G401.6 (cell line): ENCODE measurements at regions not wholly inside any gene's neighbourhood (a gene's known extent, or its start where the extent isn't known, plus 50 kb on each side); places are given as distances from the start of the nearest gene placed in this dataset.
"Not testable (repeated sequence)": the region's sequence is repeated elsewhere in the genome, so short reads cannot be mapped to it uniquely, and the experiment has no call there.

Experiments used
- FAIRE-seq: peaks from 2 replicates; lab custom pipeline; 2012; peaks lifted over from hg19 to GRCh38; lab: Jason Lieb, UNC

GRCh38 chr14:105639969-105640931, 113.9 kb downstream of the TMEM121 start:
- FAIRE-seq = not testable (repeated sequence)

DNA sequence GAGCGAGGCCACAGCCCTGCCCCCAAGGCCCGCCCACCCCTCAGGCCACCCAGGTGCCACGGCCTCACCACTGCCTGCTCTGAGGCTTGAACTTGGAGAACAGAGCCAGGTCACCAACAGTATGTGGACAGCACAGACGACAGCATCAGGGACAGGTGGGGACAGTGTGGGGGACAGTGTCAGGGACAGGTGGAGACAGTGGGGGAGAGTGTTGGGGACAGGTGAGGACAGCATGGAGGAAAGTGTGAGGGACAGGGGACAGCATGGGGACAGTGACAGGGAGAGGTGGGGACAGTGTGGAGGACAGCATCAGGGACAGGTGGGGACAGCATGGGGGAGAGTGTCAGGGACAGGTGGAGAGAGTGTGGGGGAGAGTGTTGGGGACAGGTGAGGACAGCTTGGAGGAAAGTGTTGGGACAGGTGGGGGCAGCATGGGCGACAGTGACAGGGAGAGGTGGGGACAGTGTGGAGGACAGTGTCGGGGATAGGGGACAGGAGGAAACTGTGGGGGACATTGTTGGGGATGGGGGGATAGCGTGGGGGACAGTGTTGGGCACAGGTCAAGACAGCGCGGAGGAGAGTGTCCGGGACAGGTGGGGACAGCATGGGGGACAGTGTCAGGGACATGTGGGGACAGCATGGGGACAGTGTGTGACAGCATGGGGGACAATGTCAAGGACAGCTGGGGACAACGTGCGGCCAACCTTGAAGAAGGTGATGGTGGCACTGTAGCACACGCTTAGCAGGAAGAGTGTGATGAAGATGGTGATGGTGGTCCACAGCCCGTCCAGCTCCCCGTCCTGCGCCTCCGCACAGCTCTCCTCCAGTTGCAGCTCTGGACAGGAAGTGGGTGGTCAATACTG, 114.9 kb downstream of the TMEM121 start:
- FAIRE-seq = no peak

- not testable (repeated sequence) for FAIRE-seq
Observed at GRCh38 chr14:105641951-105642350, 115.6 kb downstream of the TMEM121 start.

DNA sequence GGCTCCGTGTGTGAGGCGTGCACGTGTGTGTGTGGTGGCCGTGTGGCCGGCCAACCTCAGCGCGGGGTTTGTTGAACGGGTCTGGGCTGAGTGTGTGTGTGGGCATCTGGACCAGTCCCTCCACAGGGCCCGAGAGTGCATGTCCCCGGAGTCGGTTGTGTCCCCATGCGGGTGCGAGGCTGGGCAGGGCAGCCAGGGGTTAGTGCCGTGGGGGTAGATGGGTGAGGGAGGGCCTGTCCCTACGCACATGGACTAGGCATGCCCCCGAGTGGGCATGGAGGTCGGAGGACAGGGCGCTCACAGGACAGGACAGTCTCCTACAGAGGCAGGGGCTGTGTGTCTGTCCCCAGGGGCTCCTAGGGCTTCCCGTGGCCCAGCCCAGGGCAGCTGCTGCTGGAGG, 116.1 kb downstream of the TMEM121 start:
- FAIRE-seq = not testable (repeated sequence)

DNA sequence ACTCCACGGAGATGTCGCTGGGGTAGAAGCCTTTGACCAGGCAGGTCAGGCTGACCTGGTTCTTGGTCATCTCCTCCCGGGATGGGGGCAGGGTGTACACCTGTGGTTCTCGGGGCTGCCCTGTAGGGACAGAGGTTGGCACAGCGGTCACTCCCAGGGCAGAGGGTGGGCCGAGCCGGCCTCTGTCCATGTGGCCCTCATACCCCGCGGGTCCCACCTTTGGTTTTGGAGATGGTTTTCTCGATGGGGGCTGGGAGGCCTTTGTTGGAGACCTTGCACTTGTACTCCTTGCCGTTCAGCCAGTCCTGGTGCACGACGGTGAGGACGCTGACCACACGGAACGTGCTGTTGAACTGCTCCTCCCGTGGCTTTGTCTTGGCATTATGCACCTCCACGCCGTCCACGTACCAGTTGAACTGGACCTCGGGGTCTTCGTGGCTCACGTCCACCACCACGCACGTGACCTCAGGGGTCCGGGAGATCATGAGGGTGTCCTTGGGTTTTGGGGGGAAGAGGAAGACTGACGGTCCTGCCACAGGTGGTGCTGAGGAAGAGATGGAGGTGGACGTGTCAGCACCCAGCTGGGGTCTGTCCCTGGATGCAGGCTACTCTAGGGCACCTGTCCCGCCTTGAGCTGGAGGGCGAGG, 117.1 kb downstream of the TMEM121 start:
- FAIRE-seq = not testable (repeated sequence)

- FAIRE-seq = not testable (repeated sequence)
Observed at GRCh38 chr14:105644053-105644435, 117.7 kb downstream of the TMEM121 start.

- FAIRE-seq = not testable (repeated sequence)
Observed at GRCh38 chr14:105644457-105644856, 118.1 kb downstream of the TMEM121 start.

- not testable (repeated sequence) for FAIRE-seq
Observed at GRCh38 chr14:105644891-105645290, 118.5 kb downstream of the TMEM121 start.

DNA sequence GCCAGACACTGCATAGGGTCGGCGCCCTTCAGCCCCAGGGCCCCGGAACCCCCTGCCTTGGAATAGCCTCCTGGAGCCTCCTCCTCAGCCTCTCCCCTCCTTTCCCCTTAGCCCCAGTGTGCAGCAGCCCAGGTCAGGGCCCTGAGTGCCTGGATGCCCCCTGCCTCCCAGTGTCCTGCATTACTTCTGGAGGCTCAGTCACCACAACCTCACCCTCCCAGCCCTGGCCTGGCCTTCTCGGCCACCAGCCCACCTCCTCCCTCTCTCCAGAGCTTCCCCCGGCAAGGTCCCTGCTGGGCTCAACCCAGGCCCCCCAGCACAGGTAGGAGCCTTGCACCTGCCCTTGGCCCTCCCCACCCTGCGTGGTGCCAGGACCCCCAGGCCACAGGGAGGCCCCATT, 119.0 kb downstream of the TMEM121 start:
- FAIRE-seq = not testable (repeated sequence)

DNA sequence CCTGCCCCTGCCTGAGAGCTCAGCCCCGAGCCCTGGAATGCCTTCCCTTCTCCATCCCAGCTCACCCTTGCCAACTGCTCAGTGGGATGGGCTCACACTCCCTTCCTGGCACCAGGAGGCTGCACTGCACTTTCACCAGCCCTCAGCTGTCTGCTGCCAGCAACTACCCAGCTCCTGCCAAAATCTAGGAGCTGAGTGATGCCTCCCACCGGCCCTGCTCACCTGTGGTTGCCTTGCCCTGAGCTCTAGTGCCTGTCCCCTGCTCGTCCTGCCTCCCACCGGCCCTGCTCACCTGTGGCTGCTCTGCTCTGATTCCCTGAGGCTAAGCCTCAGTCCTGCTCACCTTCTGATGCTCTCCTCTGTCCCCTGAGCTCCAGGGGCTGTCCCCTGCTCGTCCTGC, 119.8 kb downstream of the TMEM121 start:
- no peak for FAIRE-seq

DNA sequence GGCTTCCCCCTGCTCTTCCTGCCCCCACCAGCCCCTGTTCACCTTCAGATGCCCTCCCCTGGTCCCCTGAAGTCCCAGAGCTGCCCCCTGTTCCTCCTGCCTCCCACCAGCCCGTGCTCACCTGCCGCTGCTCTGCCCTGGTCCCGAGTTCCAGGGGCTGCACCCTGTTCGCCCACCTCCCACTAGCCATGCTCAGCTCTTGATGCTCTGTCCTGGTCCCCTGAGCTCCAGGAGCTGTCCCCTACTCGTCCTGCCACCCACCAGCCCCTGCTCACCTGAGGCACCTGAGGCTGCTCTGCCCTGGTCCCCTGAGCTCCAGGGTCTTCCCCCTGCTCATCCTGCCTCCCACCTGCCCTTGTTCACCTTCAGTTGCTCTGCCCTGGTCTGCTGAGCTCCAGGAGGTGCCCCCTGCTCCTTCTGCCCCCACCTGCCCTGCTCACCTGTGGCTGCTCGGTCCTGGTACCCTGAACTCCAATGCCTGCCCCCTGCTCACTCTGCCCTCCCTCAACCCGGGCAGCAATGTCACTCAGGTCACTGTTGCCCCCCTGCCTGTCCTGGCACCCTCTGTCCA, 120.4 kb downstream of the TMEM121 start:
- not testable (repeated sequence) for FAIRE-seq

DNA sequence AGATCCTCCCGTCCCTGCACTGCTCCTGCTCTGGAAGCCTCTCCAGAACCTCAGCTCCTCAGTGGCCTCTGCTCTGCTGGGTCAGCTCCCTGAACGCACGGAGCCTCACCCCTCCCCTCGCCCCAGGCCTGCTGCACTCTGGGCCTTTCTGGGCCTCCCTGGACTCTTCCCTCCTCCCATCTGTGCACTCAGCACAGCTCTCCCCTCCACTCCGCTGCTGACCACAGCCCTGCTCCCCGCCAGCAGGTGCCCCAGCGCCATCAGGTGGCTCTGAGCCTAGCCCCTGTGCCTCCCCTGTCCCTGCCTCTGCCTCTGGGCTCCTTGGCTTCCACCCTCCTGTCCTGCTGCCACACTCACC, 121.0 kb downstream of the TMEM121 start:
- FAIRE-seq = not testable (repeated sequence)

- FAIRE-seq = no peak
Observed at GRCh38 chr14:105647784-105648608, 121.6 kb downstream of the TMEM121 start.

DNA sequence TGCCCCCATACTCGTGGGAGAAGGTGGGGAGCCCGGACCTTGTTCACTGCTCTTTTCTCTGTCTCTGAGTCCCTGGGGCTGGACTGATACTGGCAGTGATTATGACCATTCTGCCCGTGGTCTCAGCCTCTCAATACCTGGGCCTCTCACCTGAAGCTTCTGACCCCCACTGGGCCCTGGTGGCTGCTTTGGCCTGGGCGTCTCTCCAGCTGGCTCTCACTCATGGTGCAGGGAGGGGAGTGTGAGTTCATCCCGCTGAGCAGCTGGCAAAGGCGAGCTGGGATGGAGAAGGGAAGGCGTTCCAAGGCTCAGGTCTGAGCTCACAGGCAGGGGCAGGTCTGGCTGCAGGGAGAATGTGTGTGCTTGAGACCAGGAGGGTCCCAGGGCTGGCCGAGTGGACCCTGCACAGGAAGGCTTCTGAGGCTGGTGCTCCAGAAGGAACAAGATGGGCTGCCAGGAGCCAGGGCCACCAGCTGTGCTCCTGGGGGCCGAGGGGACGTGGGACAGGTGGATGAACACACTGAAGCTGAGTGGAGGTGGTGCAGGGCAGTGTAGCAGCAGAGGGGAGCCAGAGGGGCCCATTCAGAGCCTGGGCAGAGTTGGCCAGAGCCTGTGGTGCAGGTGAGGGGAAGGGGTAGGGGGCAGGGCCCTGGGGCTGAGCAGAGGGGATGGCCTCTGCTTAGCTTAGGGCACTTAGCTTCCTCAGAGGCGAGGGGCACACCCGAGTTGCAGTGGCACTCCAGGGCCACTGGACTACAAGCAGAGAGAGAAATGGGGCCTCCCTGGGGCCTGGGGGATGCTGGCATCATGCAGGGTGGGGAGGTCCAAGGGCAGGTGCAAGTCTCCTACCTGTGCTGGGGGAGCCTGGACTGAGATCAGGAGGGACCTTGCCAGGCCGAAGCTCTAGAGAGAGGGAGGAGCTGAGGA, 122.5 kb downstream of the TMEM121 start:
- FAIRE-seq = not testable (repeated sequence)

GRCh38 chr14:105652317-105652716, 125.9 kb downstream of the TMEM121 start:
- FAIRE-seq = not testable (repeated sequence)

DNA sequence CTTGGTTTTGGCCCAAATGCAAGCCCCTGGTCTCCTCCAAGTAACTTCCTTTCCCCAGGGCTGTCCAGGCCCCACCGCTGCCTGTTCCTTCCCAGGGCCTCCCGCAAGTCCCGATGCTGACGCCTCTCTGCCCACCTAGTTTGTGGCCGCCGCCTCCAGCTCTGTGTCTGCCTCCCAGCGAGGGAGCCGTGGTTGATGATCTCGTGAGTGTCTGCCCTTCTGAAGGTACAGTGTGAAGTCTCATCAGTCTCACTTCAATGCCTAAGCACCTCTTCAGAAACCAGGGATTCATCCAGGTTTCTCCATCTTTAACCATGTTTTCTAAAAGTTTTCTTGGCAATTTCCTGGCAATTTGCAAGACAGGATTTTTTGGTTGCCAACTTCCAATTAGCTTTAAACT, 127.5 kb downstream of the TMEM121 start:
- FAIRE-seq = not testable (repeated sequence)

DNA sequence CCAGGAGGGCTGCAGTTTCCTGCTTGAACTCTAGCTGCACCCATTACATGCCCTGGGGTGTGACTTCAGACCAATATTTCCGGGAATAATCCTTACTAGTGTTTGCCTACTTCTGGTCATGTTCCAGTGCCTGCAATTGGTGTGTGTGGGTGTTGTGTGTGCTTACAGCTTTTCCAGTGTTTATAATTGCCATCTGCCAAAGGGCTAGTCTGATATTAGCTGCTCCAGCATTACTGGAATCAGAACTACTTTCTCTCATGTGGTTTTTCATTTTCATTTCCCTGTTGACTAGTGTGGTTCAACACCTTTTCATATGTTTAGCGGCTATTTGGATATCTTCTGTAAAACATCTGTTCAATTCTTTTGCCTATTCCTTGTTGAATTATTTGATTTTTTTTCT, 132.9 kb downstream of the TMEM121 start:
- FAIRE-seq = not testable (repeated sequence)

GRCh38 chr14:105659935-105660527, 133.6 kb downstream of the TMEM121 start:
- FAIRE-seq = no peak

- FAIRE-seq = no peak
Observed at GRCh38 chr14:105660816-105661531, 134.6 kb downstream of the TMEM121 start.
